ENCODE measurements at regions not wholly inside any gene's neighbourhood (a gene's known extent, or its start where the extent isn't known, plus 50 kb on each side); places are given as distances from the start of the nearest gene placed in this dataset.
A peak's percentile ranks its signal among the peaks of the same experiment; 100 is the strongest.
"Not testable (repeated sequence)": the region's sequence is repeated elsewhere in the genome, so short reads cannot be mapped to it uniquely, and the experiment has no call there.

GRCh38 chr14:103186909-103187586 lies 63.8 kb downstream of the TNFAIP2 start:
- DNase-seq = no peak

GRCh38 chr14:103187911-103188310 lies 64.7 kb downstream of the TNFAIP2 start:
- DNase-seq = no peak

GRCh38 chr14:103188810-103189480 lies 65.7 kb downstream of the TNFAIP2 start:
- no peak for DNase-seq

- DNase-seq = no peak
These were observed 66.5 kb downstream of the TNFAIP2 start for GRCh38 chr14:103189481-103190470.

- DNase-seq = no peak
These were observed 67.5 kb downstream of the TNFAIP2 start for GRCh38 chr14:103190741-103191140.

- DNase-seq = no peak
These were observed 68.6 kb downstream of the TNFAIP2 start for GRCh38 chr14:103191844-103192243.

GRCh38 chr14:103192246-103192840 lies 69.1 kb downstream of the TNFAIP2 start:
- no peak for DNase-seq

GRCh38 chr14:103192861-103193260 lies 69.6 kb downstream of the TNFAIP2 start:
- not testable (repeated sequence) for DNase-seq

GRCh38 chr14:103193491-103193890 lies 70.2 kb downstream of the TNFAIP2 start:
- DNase-seq = not testable (repeated sequence)

- no peak for DNase-seq
These were observed 71.2 kb downstream of the TNFAIP2 start for GRCh38 chr14:103194256-103195045.

GRCh38 chr14:103195828-103196615 lies 72.8 kb downstream of the TNFAIP2 start:
- DNase-seq = no peak

GRCh38 chr14:103196716-103197115 lies 73.5 kb downstream of the TNFAIP2 start:
- no peak for DNase-seq

- DNase-seq = no peak
These were observed 75.2 kb downstream of the TNFAIP2 start for GRCh38 chr14:103198131-103199105.

GRCh38 chr14:103199124-103199523 lies 75.9 kb downstream of the TNFAIP2 start:
- DNase-seq = no peak

GRCh38 chr14:103201801-103202200 lies 78.5 kb downstream of the TNFAIP2 start:
- no peak for DNase-seq

GRCh38 chr14:103204852-103205540 lies 81.7 kb downstream of the TNFAIP2 start:
- peak; percentile 66 for DNase-seq

GRCh38 chr14:103205541-103205906 lies 82.3 kb downstream of the TNFAIP2 start:
- DNase-seq = no peak

- DNase-seq = no peak
These were observed 82.8 kb downstream of the TNFAIP2 start for GRCh38 chr14:103206023-103206481.

GRCh38 chr14:103206836-103207387 lies 83.7 kb downstream of the TNFAIP2 start:
- DNase-seq = no peak
